Right atrium auricular region (tissue), 2 donors: ENCODE measurements at regions not wholly inside any gene's neighbourhood (a gene's known extent, or its start where the extent isn't known, plus 50 kb on each side); places are given as distances from the start of the nearest gene placed in this dataset.

Experiments
- DNase-seq: peaks from one replicate; pipeline ENCODE4 v3.0.0-alpha.2; 2019; ENCODE audit warnings: low spot score
- H3K27ac ChIP-seq, 2 donors: fragments of 200-600 bp; sonication (generic); 1 replicate in 1 of 2; 2 replicates in 1 of 2; pipeline ENCODE4 v1.5.1; 2016 to 2019
- H3K27me3 ChIP-seq, 2 donors: fragments of 200-600 bp; sonication (generic); one replicate each; pipeline versions ENCODE4 v1.5.1 to v1.6.0; 2017 to 2019
- H3K36me3 ChIP-seq: fragments of 200-600 bp; sonication (generic); one replicate; pipeline ENCODE4 v1.5.1; 2016
- H3K4me1 ChIP-seq, 2 donors: fragments of 200-600 bp; sonication (generic); one replicate each; pipeline versions ENCODE4 v1.5.1 to v1.6.0; 2017 to 2019
- H3K4me3 ChIP-seq, 2 donors: fragments of 200-600 bp; sonication (generic); 1 replicate in 1 of 2; 2 replicates in 1 of 2; pipeline ENCODE4 v1.5.1; 2017 to 2019; ENCODE audit warnings: mild to moderate bottlenecking in 1 of 2, moderate library complexity in 1 of 2
- H3K9me3 ChIP-seq, 2 donors: fragments of 200-600 bp; sonication (generic); one replicate each; pipeline ENCODE4 v1.5.1; 2019
- TF ChIP-seq, protein P1 (sequence below), 2 donors: fragments of 200-600 bp; sonication (generic); IDR thresholded peaks; one replicate each; pipeline ENCODE4 v1.5.1; 2019; ENCODE audit warnings: antibody characterized with exemption in 2 of 2

DNA sequence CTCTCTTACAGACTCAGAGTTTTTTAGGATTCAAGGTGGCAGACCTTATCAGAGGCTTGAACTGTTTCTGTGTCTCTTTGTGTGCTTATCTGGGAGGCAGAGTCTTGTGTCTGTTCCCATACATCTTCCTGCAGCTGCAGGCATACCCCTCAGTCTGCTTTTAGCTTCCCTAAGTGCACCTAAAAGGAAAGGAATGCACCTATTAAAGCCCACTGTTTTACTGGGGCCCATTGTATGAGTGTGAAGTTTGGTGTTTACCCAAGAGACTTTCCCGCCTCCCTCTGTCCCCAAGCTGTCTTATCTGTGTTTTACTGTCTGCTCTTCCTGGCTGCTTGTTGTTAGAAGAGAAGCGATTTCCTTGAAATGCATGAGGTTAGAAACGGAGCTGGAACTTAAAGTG is 1757.3 kb upstream of the PIK3C3 start:
- Histone ChIP-seq H3K27ac (no peak overlapping the region), H3K4me3 (no peak overlapping the region), H3K27me3 (no peaks in the 10 kb centered on the region), H3K36me3 (no peaks in the 10 kb centered on the region), H3K9me3 (peaks cover 0 to 9% of the 10 kb centered on the region in 2 donors), H3K4me1 (no peaks in the 10 kb centered on the region)
- DNase-seq: no peak
- TF ChIP-seq, protein P1, sequence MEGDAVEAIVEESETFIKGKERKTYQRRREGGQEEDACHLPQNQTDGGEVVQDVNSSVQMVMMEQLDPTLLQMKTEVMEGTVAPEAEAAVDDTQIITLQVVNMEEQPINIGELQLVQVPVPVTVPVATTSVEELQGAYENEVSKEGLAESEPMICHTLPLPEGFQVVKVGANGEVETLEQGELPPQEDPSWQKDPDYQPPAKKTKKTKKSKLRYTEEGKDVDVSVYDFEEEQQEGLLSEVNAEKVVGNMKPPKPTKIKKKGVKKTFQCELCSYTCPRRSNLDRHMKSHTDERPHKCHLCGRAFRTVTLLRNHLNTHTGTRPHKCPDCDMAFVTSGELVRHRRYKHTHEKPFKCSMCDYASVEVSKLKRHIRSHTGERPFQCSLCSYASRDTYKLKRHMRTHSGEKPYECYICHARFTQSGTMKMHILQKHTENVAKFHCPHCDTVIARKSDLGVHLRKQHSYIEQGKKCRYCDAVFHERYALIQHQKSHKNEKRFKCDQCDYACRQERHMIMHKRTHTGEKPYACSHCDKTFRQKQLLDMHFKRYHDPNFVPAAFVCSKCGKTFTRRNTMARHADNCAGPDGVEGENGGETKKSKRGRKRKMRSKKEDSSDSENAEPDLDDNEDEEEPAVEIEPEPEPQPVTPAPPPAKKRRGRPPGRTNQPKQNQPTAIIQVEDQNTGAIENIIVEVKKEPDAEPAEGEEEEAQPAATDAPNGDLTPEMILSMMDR (IDR thresholded peaks at IDR 0.05): no peak

DNA sequence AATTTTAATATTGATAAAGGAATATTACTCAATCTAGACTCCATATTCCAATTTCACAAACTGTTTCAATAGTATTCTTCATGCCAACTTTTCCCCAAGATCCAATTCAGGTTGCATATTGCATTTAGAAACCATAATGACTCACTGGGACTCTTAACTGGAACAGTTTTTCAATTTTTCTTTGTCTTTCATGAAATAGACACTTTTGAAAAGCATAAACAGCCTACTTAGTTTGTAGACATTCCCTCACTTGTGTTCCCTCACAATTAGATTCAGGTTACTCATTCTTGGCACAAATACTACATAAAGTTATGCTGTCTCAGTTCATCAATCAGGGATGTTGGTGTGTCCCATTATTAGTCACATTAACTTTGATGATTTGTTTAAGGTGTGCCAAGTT is 1768.4 kb upstream of the PIK3C3 start:
- TF ChIP-seq, protein P1 (IDR thresholded peaks at IDR 0.05): no peak
- Histone ChIP-seq H3K4me1 (no peaks in the 10 kb centered on the region), H3K4me3 (no peak overlapping the region), H3K27ac (no peak overlapping the region), H3K27me3 (no peaks in the 10 kb centered on the region), H3K36me3 (no peaks in the 10 kb centered on the region), H3K9me3 (no peaks in the 10 kb centered on the region)
- no peak for DNase-seq

DNA sequence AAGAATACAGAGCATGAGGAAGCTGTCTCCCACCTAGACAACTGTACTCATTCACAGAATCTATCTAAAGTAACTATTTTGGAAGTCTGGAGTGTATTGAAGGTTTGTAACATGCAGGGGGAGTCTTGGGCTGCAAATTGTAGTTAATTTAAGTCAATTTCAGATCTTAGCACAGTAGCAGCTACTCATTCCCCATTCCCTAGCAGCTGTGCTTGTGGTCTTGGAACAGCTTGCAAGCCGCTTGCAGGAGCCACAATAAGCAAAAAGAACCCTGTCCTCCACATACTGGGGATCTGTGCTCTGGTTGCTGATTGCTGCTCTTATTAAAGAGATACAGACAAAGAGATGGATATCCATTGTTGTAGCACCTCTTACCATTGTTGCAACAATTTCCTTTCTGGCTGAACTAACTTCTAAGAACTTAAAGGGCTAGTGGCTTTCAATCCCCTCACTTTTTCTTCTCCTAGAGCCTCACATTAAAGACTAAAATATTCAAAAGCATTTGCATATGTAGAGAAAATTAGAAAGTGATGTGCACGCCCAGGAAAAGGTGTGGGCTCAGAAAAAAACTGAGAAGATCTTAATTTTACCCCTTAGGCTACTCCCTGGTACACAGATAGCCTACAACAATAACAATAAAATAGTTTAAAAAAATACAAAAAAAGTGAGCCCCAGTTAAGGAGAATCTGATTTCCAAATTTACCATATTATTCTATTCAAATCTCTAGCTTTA is 1775.1 kb upstream of the PIK3C3 start:
- Histone ChIP-seq H3K9me3 (no peaks in the 10 kb centered on the region), H3K4me3 (no peak overlapping the region), H3K27ac (no peak overlapping the region), H3K4me1 (no peaks in the 10 kb centered on the region), H3K27me3 (no peaks in the 10 kb centered on the region), H3K36me3 (no peaks in the 10 kb centered on the region)
- DNase-seq: no peak
- TF ChIP-seq, protein P1 (IDR thresholded peaks at IDR 0.05): no peak

DNA sequence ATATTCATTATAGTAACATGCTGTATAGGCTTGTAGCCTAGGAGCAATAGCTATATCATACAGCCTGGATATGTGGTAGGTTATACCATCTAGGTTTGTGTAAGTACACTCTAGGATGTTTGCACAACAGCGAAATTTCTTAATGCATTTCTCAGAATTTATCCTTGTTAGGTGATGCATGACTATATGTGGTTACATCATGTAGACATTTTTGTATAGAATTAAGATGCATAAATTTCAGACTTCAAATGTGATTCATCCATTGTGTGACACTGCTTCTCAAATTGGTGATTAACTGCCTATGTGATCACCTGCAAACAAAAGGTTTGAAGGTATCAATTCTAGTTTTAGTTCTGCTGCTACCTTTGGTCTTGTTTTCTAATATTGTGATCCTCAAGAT is 1787.0 kb upstream of the PIK3C3 start:
- H3K4me1 ChIP-seq: no peaks in the 10 kb centered on the region
- TF ChIP-seq, protein P1 (IDR thresholded peaks at IDR 0.05): no peak
- no peak for DNase-seq
- H3K27ac ChIP-seq: no peak overlapping the region
- no peaks in the 10 kb centered on the region for H3K27me3 ChIP-seq
- no peaks in the 10 kb centered on the region for H3K9me3 ChIP-seq
- H3K4me3 ChIP-seq: no peak overlapping the region
- no peaks in the 10 kb centered on the region for H3K36me3 ChIP-seq

DNA sequence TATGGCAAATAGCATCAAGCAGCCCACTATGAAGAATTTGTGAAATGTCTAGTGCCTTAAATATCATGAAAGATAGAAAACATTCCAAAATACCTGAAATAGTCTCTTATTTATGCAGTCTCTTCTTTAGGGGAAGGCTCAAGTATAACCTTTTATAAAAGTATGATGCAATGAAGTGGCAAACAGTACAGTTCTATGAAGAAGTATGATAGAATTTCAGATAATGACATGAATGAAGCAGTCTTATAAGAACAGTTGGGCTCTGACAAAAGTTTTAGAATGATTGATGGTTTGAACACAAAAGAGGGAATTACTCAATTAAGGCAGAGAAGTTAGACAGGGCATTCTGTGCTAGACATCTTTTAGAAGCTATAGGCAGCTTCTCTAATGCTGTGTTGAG is 1791.8 kb upstream of the PIK3C3 start:
- Histone ChIP-seq H3K9me3 (no peaks in the 10 kb centered on the region), H3K4me1 (no peaks in the 10 kb centered on the region), H3K27ac (no peak overlapping the region), H3K27me3 (no peaks in the 10 kb centered on the region), H3K36me3 (no peaks in the 10 kb centered on the region), H3K4me3 (no peak overlapping the region)
- no peak for DNase-seq
- TF ChIP-seq, protein P1 (IDR thresholded peaks at IDR 0.05): no peak

DNA sequence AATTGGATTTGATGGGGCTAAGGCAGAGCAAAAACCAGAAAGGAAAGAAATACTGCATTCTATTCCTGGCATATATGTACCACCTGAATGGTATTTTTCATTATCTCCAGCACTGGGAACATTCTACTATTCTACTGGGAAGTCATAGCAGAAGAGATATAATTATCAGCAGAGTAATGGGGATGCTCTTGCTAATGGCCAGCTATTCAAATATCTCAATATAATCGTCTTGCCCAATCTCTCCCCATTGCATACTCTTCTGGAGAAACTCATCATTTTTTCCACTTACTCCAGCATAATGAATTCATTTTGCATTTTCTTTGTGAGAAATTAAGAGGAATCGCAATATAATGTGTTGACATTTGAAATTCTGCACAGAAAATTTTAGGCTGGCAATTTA is 1794.7 kb upstream of the PIK3C3 start:
- TF ChIP-seq, protein P1 (IDR thresholded peaks at IDR 0.05): no peak
- H3K27me3 ChIP-seq: no peaks in the 10 kb centered on the region
- H3K27ac ChIP-seq: no peak overlapping the region
- no peak overlapping the region for H3K4me3 ChIP-seq
- no peaks in the 10 kb centered on the region for H3K9me3 ChIP-seq
- H3K4me1 ChIP-seq: no peaks in the 10 kb centered on the region
- no peaks in the 10 kb centered on the region for H3K36me3 ChIP-seq
- DNase-seq: no peak
